ENCODE measurements at regions not wholly inside any gene's neighbourhood (a gene's known extent, or its start where the extent isn't known, plus 50 kb on each side); places are given as distances from the start of the nearest gene placed in this dataset.

DNA sequence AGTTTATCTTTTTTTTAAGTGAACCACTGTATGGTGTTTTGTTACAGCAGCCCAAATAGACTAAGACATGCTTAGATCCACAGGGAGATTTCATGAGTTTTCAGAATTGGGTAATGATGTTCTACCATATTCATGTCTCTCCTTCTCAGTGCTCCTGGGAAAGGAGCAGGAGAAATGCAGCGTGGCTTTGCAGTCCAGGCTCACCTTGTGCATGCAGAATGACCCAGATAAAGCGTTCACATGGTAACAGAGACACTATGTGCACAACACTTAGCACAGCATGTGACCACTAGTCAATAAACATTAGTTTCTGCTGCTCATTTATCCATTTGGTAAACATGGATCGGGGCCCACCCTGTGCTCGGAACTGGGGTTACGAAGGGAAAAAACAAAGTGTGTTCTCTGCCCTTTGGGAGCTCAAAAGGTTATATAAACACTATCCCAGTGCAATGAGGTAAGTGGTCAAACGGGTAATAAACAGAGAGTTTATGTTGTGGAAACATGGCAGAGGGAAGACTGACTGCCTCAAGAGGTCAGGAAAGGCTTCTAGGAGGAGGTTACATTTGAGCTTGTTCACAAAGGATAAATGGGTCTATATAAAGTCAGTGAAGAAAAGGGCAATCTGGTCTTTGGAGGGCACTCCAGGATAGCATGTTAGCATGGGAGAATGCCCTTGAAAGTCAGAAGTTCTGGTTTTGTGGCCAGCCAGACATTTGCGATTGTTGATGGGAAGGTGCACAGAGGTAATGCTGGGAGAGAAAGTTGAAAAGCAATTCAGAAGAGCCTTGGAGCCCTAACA, 299.2 kb downstream of the TDRD15 start:
- no peak for DNase-seq (ENCODE audit: low read depth in 2 of 3, low spot score in 2 of 3)

DNA sequence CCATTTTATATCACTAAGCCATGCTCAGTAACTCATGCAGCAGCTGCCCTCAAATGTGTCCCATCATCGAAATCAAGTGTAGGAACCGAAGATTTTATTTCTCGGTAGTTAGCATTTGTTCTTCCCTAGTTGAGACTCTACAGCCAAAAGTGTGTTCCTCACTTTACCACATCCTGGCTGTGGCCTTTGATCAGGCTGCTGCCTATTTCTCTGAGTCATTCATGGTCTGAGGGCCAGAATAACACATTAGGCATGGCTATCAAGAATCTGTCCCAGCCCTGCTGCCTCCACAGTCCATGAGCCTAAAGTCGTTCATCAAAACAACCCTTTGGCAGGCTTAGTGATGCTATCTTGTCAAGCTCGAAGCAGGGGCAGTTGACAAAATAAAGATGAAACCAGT, 300.1 kb downstream of the TDRD15 start:
- DNase-seq (ENCODE audit: low read depth in 2 of 3, low spot score in 2 of 3) = no peak

DNA sequence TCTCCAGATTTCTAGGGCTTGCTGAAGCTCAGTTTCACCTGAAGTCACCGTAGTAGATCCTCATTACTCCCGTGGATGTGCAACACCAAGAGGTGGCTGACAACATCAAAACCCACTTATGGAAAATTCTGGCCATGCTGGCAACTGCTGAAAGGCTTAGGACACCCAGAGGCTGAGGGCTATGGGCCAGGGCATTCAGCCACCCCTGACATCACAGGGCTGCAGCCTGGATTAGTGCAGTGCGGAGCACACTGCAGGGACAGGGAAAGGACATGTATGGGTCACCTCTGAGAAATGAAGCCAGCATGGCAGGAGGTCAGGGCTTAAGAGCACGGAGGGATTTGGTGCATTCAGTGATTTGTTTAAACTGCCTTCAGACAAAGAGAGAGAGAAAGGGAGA, 300.6 kb downstream of the TDRD15 start:
- no peak for DNase-seq (ENCODE audit: low read depth in 2 of 3, low spot score in 2 of 3)

DNA sequence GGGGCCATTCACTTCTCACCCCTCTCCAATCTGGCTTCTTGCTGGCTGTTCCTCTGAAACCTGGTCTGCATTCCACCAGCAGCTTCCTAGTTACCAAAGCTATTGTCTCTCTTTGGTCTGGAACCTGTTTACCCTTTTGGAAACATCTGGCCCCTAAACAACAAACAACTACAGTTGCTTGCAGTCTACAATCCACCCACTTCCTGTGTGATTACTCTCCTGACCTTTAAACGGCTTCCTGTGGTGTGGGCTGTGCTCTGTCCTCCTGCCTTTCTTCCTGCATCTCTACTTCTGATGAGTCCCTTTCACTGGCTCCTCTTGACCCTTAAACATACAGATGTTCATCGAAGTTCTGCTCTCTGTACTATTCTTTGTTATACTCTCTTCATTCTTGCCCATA, 303.8 kb downstream of the TDRD15 start:
- DNase-seq (ENCODE audit: low read depth in 2 of 3, low spot score in 2 of 3) = no peak

DNA sequence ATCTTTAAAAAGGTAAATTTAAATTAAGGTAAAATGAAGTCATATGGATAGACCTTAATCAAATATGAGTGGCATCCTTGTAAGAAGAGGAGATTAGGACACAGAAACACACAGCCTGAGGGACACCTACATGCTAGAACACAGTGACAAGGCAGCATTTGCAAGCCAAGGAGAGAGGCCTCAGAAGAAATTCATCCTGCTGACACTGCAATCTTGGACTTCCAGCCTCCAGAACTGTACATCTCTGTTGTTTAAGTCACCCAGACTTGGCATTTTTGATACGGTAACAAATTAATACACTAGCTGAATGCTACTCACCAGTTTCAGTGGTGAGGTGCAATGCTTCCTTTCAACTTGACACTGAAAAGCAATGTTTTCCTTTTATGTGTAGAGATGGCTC, 305.0 kb downstream of the TDRD15 start:
- no peak for DNase-seq (ENCODE audit: low read depth in 2 of 3, low spot score in 2 of 3)

DNA sequence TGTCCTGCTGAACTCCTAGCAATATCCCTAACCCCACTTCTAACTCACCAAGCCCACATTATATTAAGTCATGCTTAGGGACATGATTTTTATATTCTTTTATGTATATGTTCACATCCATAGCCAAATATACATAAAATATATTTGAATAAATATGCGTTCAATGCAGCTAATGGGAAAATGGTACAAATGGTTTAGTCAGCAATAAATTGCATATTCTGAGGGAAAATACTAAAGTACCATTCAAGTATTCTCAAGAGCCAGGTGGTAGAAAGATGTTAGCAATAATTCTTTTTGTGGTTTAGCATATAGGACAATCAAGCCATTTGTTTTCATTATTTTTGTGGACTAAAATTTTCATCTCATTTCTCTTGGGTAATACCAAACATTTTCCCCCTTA, 306.0 kb downstream of the TDRD15 start:
- no peak for DNase-seq (ENCODE audit: low read depth in 2 of 3, low spot score in 2 of 3)

DNA sequence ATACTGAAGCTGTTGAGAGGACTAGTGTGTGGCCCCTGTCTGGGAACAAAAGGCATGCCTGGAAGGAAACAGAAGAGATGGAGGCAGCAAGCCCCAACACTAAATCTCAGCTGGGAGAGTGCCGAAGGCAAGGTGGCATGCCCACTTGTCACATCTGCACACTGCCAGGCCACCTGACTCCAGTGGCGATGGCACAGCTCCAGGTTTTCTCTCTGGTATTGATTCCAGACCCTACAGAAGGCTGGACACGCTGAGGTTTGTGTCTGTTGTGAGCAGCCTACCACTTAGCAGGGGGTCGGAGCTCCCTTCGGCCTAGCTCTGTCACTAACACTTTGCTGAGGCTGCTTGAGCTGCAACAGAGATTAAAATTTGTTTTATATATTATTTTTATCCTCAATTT, 307.3 kb downstream of the TDRD15 start:
- no peak for DNase-seq (ENCODE audit: low read depth in 2 of 3, low spot score in 2 of 3)

DNA sequence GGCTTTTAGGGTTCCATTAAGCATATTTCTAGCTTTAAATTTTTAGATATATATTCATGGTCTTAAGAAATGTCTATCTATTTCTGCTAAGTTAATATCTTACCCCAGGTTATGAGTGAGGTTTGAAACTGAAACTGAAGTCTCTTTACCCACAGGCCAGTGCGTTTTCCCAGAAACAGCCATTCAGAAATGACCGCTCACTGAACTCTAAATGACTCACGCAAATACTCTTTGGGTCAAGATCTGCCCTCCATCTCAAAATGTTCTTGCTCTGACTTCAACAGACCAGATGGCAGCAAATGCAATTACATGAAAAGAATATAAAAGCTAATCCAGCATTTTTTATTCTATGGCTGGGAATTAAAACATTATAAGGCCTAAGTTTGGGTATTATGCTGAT, 315.2 kb downstream of the TDRD15 start:
- DNase-seq (ENCODE audit: low read depth in 2 of 3, low spot score in 2 of 3) = no peak

DNA sequence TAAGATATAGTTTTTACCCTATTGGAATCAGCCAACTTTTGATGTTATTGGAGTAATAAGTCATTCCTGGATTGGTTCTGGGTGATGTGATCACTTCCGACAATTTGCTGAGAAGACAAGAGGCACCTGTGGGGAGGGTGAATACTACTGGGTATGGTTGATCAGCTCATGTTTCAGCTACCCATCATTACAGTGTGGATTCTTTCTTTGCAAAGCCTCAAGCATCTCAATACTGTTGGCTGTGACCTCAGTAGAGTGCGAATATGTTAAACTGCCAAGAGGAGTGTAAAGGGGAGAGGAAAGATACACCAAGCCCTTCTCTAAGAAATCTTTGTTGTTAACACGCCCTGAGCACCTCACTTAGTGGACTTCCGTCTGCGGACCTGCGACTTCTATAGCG, 317.7 kb downstream of the TDRD15 start:
- no peak for DNase-seq (ENCODE audit: low read depth in 2 of 3, low spot score in 2 of 3)

DNA sequence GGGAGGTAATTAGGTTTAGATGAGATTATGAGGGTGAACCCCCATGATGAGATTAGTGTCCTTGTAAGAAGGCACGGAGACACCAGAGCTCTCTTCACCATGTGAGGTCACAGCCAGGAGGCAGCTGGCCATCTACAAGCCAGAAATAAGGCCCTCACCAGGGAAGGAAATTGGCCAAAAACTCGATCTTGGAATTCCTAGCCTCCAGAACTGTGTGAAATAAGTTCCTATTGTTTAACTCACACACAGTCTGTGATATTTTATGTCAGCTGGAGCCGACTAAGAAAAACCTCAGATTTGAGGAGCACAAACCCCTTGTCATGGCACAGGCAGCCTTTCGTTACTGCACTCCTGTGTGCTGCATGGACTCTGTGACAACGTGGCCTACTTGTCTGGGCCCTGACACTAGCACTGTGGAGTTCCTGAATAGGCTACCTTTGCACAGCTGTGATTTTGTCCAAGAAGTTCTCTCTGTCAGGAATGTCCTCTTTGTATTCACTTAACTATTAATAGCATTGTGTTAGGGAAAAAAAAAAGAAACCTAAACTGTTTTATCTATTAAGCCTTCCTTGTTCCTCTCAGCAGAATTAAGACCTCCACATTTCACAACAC, 319.8 kb downstream of the TDRD15 start:
- DNase-seq (ENCODE audit: low read depth in 2 of 3, low spot score in 2 of 3) = no peak

DNA sequence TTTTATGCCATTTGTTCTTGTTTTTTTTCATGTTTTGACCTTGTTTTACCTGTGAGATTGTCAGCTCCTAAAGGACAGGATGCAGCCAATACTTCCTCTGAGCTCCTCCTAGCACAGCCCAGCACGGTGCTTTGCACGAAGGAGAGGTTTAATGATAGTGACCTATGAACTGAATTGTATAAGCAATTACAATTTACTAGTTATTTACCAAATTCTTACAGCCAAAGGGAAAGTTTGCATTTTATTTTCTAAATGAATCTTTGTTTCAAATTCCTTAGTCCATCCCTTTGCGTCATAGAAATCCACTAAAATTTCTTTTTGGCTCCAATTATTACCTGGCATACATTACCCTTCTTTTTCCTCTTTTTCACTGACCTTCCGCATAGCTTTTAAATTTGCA, 326.1 kb downstream of the TDRD15 start:
- no peak for DNase-seq (ENCODE audit: low read depth in 2 of 3, low spot score in 2 of 3)

DNA sequence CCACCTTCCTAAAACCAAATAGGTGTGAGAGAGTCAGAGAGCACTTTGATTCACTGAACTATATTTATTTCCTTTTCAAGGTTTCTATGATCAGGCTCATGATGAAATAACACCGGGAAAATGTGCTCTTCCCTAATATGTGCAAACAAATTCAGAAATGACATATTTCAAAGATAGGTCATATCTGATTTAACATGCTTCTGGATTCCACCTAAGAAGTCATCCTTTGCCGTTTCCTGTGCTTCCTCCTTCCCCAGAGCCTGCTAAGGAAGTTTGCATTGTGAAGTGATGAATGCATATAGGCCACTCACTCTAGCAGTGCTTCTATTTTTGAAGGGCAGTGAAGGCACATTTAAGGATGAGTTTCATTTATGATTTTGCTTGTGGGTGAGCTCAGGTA, 327.6 kb downstream of the TDRD15 start:
- DNase-seq (ENCODE audit: low read depth in 2 of 3, low spot score in 2 of 3) = no peak

DNA sequence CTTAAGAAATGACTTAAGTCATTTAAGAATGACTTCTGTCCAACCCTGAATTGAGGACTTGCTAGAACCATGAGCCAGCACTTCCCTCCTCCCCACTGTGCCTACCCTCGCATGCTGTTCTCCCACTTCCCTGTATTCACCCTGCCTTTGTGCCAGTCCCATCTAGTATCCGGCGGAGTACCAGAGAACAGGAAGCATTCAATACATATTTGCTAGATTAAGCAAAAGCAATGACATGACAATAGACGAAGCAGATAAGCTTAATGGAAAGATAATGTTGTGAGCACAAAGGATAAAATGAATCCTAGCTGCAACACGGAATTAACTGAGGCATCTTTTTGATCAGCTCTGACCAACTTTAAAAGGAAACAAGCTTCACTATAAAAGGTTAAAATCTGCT, 328.5 kb downstream of the TDRD15 start:
- DNase-seq (ENCODE audit: low read depth in 2 of 3, low spot score in 2 of 3) = no peak

DNA sequence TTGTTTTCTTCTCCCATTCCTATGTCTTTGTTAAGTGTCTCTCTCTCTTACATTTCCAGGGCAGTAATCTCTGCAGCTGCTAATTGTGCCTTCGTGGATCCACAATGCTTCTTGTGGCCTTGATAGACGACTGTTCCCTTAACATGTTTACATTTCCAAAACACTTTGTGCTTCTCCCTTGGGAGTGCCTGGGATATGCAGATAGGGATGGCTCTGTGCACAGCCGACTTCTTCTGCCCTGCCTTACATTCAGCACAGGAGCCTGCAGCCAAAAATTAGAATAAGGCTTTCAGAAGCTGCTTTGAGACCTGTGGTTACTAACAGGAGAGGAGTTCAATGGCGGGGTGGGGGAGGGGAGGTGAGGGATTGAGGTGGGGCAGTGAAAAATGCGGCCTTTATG, 328.9 kb downstream of the TDRD15 start:
- DNase-seq (ENCODE audit: low read depth in 2 of 3, low spot score in 2 of 3) = no peak

DNA sequence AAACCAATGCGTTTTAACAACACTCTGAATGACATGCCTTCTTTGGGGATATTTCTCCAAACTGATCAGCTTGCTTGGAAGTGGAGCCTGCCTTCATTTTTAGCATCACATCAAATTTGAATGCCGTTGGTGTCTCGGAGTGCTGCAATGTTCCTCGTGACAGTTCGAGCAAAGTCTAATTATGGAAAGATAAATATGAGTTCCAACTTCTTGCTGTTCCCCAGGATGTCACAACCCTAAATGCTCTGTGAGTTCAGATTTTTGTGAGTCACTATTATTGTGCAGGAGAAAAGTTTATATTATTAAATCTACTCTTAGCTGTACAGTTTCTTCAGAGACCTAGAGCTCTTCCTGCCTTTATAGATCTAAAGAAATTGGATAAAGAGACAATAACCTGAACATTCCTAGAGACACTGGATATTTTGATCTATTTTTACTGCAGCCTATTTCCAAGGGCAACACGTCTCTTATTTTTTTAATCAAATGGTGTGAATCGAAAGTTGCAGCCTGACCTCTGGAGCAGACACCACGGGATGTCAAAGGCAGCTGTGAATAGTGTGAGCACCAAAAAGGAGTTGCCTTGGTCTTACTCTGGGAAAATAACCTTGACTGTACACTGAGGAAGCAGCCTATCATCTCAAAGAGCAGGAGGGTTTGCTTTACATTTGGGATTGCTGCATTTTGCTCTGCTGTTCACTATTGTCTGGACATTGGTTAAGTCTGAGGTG, 330.1 kb downstream of the TDRD15 start:
- DNase-seq (ENCODE audit: low read depth in 2 of 3, low spot score in 2 of 3) = no peak

DNA sequence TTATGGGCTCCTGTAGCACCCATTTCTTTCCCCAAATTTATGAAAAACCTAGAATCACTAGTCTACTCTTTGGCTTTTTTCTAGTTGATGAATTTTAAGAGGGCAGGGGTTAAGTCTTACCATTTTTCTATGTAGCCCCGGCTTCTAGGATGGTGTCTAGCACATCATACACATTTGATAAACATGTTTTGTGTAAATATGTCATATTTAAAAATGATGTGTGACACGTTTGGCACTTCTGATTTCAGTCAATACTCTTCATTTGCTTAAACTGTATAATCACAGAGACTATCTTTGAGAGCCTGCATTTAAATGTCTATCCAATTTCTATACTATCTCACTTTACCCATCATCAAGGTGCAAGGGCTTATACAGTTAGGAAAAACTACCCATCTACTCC, 331.1 kb downstream of the TDRD15 start:
- DNase-seq (ENCODE audit: low read depth in 2 of 3, low spot score in 2 of 3) = no peak

DNA sequence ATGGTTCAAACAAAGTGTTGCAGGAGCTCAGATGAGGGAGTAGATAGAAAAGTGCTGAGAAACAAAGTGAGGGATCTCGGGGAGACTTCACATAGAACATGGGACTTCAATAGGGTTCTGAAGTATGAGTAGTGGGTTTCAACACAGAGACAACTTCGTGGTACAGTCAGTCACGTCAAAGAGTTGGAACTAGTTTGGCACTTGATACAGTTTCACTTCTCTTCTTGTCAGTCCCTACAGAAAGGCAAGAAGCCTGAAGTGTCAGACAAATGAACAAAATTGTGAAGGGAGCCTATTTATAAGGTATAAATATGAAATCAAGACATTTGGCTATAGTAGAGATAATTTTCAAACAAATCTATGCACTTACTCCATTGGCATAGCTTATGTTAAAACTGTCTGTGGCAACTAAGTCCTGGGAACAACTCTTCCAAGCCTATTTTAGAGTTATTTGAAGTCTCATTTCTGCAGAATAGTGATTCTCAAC, 338.0 kb downstream of the TDRD15 start:
- no peak for DNase-seq (ENCODE audit: low read depth in 2 of 3, low spot score in 2 of 3)

DNA sequence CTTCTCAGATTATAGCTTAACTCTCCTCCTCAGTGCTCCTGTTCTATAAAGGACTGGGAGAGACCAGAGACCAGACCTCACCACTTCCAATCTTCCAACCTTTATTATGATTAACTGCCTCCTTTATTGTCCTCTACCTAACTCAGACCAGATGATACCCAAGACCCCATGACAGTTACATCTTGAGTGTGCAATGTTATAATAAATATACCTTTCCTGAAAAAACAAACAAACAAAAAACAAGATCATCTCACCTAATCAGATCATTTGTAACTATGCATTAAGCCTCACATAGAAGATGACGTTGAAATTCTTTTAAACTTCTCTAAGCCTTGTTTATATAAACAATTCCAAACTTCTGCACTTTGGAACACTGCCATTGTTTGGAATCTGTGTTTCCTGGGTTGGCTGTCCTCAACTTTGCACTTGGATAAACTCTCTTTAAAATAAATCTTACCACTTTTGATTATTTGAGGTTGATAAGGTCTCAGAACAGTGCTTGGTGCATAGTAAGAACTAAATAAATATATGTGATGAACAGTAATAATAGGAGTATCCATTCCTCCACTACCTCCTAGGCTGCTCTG, 342.7 kb downstream of the TDRD15 start:
- DNase-seq (ENCODE audit: low read depth in 2 of 3, low spot score in 2 of 3) = no peak

DNA sequence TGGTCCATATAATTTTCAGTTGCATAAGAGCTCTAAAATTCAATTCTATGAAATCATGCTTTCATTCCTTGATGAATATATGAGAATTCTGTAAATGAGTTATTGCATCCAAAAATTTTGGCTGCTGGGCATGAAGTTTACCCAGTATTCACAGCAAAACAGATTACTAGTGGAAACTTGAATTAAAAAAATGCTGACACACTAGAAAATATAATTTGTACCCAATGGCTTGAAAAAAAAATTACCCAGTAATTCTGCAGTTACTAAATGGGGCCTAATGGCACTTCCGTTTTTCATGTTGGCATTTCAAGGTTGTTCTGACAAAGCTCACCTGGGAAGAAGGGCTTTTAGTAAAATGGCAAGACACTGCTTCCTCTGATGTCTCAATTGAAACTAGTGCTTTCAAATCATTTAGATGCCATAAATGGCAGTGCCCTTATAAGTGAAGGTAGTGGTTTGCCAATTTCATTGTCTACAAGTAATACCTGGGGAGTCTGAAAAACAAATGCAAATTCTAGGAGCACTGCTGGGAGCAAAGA, 343.6 kb downstream of the TDRD15 start:
- no peak for DNase-seq (ENCODE audit: low read depth in 2 of 3, low spot score in 2 of 3)

DNA sequence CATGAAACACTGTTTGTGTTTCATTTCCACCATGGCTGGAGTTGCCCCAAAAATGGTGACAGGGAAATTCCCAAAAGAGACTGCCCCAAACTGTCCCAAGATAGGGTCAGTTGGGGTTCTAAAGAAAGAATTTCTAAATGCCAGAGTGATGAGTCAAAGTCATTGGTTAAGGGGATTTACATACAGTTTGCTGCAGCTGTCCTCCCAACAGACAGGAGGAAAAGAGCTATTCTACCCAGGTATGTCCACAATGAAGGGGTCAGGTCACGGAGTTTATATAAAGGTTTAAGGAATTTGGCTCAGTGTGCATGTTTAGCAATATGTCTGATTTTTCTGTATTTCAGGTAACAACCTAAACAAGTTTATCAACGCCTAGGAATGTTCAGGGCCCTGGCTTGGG, 344.1 kb downstream of the TDRD15 start:
- DNase-seq (ENCODE audit: low read depth in 2 of 3, low spot score in 2 of 3) = no peak

DNA sequence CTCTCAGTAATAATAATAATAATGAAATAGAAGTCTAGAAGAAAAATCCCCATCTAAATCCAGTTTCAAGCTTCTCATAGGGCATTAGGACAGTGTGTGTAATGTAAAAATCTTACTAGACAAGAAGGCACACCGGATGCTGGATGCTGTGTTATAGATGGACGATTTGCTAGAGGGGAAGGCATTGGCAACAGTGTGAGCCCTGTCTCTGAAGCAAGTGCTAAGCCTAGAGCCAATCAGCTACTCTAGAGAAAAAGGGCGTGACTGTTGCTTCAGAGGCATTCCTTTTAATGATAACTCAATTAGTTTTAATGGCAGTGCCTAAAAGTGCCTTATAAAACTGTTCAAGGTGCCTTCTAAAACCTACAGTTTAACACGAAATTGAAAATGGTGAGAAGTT, 344.9 kb downstream of the TDRD15 start:
- no peak for DNase-seq (ENCODE audit: low read depth in 2 of 3, low spot score in 2 of 3)

Data from hematopoietic multipotent progenitor cell (in vitro differentiated cells).